C4-2B (cell line): ENCODE measurements at regions not wholly inside any gene's neighbourhood (a gene's known extent, or its start where the extent isn't known, plus 50 kb on each side); places are given as distances from the start of the nearest gene placed in this dataset.

ENCODE experiments used
- CTCF ChIP-seq: fragments of 450-650 bp; conservative IDR thresholded peaks from 2 replicates; pipeline ENCODE4 v1.5.1; 2017; ENCODE audit warnings: mild to moderate bottlenecking
- ZFX ChIP-seq: fragments of 450-650 bp; IDR thresholded peaks from 2 replicates; pipeline ENCODE4 v1.6.1; 2017

- TF ChIP-seq CTCF (no peak), ZFX (no peak)
These were observed 147.6 kb downstream of the ADCYAP1 start for GRCh38 chr18:1052301-1052700.
